NCI-H510A treated with DMSO at 0.1 percent for 48 hours (cell line): ENCODE measurements at regions not wholly inside any gene's neighbourhood (a gene's known extent, or its start where the extent isn't known, plus 50 kb on each side); places are given as distances from the start of the nearest gene placed in this dataset.
A peak's percentile ranks its signal among the peaks of the same experiment; 100 is the strongest.

ENCODE experiments used
- DNase-seq: peaks from one replicate; lab custom pipeline; 2025; lab: John Stamatoyannopoulos, UW

GRCh38 chr10:21207852-21208646, 310.9 kb upstream of the NEBL start:
- DNase-seq: no peak

DNA sequence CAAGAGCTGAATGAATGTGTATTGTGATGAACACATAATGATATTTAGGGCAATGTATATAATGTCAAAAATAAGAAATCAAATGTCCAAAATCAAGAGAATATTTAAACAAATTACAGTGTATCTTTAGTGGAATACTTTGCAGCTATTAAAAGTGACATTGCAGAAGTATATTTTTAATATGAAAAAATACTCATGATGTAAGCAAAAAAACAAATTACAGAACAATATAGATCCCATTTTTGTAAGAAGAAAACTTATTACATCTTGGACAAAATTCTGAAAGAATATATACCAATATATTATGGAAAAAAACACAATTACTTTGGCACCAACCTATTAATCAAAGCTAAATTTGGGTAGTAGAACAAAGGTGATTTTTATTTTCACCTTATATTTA, 308.2 kb upstream of the NEBL start:
- DNase-seq: no peak

DNA sequence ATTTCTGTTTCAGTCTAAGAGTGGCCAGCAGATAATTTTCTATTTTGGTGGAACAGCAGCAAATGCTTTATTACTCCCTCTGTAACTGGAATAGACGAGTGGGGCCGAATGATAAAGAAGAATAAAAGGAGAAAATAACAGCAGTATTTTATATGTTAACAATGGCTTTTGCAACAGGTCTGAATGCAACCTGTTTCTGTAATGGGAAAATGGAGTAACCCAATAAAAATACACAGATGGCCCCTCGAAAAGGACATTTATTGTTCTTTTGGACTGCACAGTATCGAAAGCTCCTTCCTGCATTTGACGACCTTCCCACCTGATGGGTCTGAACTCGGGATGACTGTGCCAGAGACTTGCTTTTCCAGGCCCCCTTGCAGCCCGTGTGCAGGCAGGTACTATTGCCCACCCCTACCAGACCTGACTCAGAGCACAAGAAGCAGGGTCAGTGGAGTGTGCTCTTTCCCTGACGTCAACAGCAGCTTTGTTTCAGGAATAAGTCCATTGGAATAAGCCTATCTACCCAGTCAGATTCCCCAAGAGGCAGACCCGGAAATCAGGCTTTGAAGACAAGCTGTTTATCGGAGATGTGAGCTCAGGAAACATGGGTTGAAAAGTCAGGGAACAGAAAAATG, 306.5 kb upstream of the NEBL start:
- DNase-seq: no peak

DNA sequence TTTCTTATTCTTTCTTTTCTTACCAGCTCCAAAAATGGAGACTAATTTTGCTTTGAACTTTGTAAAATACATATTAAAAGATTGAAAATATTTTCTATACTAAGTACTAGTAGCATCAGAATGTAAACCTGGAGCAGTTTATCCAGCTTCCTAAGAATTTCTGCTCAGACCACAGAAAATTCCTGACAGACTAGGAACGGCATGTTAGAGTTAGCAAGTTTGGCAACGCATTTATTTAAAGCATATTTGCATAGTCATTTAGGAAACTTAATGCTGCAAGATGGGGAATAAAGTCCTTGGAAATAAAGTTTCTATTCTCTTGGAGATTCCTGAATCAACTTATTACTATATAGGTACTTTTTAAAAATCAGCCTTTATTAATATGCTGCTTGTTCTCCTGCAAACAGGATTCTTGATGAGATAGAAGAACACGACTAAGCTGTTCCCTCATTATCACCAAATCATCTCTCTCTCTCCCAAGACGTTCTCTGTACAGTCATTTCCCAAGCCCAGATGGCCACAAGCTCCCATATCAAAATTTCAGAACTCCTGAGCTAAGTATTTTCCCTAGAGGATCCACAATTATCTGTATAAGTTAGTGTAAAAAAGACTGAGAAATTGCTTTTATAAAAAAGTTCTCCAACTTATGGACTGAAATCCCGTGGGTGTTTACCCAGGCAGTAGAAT, 305.8 kb upstream of the NEBL start:
- DNase-seq: no peak

DNA sequence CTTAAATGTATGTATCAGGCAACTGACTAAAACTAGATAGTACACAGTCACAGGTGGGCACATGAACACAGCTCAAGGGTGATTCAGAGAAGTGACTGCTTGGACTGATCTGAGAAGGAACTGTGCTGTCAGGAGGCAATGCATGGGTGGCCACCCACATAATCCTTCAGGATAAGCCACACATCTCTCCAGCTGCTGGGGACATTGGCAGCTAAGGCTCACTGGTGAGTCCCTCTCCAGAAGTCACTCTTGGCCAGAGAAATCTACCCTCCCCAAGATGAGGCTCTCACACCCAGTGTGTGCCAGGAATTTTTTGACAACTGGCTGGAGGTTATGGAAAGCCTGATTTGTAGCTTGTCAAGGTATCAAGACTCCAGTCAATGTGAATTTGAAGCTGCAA, 302.4 kb upstream of the NEBL start:
- DNase-seq: no peak

DNA sequence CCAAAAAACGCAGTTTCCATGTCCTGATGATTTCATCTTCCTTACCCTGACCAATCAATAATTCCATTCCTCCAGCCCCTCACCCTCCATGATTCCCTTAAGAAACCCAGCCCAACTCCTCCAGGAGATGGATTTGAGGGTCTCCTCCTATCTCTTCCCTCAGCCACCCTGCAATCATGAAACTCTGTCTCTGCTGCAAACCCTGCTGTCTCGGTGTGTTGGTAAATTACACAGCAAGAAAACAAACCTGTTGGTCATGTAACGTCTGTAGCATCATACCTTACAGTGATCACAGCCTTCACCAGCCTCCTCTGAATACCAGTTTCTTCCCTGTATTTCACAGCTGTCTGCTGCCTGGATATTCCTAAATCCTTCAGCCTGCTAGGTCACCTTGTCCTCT, 300.7 kb upstream of the NEBL start:
- no peak for DNase-seq

DNA sequence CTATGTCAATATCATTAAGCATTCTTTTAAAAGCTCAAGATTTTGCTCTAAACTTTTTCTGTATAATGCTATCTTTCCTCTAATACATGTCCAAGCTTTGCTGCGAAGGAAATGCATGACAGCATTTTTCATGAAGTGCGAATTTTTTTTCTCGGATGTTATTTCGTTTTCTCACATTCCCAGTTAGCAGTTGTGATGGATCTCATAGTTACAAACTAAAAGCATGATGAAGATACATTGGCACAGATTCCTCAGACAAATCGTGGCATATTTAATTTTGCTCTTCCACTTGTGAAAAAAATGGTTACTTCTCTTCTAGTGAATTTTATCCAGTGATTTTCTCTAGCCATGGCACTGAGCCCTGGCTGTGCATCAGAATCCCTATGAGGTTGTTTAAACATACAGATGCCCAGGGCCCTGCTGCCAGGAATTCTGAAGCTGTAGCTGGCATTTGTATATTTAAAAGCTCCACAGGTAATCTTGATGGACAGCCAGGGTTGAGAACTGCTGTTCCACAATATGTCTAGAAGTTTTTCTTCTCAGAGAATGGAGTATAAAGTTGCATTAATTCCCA, 299.8 kb upstream of the NEBL start:
- no peak for DNase-seq

GRCh38 chr10:21195252-21195651, 298.1 kb upstream of the NEBL start:
- peak; percentile 48 for DNase-seq

DNA sequence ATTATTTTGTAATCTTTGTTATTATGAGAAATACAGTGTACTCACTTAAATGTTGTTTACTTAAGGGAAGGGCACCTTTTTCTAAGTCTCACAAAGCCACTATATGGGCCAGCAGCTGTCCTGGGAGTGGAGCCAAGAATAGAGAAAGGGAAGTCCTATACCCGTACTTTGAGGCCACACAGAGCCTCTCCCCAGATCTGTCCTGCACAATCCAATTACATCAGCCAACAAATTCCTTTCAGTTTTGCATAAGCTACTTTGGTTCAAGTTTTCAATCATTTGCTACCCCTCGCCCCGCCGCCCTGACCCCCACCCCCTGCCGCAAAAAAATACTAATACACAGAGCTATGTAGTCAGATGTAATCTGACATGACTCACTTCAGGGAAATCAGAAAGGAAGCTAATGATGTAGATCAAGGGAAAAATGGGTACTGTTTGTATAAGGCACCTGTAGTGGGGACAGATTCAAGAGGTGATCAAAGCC, 297.4 kb upstream of the NEBL start:
- DNase-seq: peak; percentile 17

GRCh38 chr10:21193196-21193595, 296.1 kb upstream of the NEBL start:
- DNase-seq: no peak

DNA sequence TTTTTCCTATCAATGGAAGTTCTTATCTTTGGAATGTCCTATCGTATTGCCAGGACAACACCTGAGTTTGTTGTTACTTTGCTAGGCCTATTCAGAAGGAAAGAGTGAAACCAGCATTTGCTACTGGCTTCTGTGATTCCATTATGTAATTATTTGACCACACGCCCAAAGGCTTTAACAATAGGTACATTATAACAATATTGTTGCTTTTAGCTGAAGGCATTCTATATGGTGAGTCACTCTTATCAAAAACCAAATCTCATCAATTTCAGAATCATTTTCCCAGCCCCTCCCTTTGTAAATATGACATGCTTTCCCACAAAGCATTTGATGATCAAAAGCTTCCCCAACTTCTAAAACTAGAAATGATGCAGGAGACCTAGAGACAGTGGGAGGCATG, 294.4 kb upstream of the NEBL start:
- DNase-seq: no peak

- no peak for DNase-seq
These were observed 287.9 kb upstream of the NEBL start for GRCh38 chr10:21184984-21185383.

DNA sequence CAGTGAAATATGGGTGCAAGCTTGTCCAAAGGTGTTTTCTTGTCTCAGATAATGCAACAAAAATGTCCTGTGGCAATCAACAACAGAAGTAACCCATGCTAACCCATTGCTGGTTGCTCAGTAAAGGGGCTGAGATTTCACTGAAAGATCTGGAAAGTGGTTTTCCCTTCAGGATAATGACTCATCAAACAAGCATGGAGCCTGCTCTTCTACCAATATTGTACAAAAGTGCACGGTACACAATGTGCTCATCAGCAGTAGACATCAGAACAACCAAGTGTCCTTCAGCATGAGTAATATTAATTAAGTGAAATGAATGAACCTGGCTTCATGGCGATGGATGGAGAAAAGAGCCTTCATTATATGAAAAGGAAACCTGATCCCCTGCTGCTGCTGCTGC, 287.1 kb upstream of the NEBL start:
- DNase-seq: peak; percentile 18

DNA sequence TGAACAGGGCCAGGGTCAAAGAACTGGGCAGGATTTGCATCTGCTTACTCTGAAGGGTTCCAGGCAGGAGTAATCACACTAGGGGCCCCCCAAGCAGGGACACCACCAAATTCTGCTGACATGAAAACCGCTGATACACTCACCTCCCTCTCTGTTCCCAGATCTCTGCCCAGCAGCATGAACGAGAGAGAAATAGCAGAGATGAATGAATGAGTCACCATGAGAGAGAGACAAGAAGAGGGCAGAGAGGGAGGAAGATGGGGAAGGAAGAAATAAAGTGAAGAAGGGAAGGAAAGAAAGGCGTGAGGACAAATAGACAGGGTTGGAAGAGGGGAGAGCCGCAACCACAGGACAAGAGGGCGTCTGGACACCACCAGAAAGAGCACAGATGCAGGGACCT, 285.9 kb upstream of the NEBL start:
- no peak for DNase-seq

- DNase-seq: no peak
These were observed 284.3 kb upstream of the NEBL start for GRCh38 chr10:21181451-21181850.

- no peak for DNase-seq
These were observed 283.5 kb upstream of the NEBL start for GRCh38 chr10:21180604-21181003.

DNA sequence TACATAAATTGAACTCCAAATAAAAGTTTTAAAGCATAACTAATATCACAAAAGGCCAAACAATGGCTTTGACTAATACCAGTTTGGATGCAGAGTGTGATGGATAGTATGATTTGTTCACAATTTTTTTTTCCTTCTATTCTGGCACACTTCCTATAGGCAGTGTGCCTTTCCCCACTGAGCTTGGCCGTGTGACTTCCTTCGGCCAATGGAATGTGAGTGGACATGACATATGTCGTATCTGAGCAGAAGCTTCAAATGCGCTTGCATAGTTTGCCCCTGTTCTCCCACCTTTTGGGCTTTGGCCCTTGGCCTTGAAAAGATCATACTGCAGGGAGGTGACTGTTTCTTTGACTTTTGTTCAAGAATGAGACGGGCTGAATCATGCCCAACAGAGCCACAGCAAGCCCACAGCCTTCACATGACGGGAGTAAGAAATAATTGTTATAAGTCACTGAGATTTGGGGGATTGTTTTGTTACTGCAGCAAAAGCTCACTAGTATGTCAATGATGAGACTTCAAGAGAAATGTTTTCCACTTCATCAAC, 279.9 kb upstream of the NEBL start:
- DNase-seq: no peak

GRCh38 chr10:21175797-21176196, 278.7 kb upstream of the NEBL start:
- DNase-seq: no peak

GRCh38 chr10:21174715-21175495, 277.8 kb upstream of the NEBL start:
- peak; percentile 32 for DNase-seq

DNA sequence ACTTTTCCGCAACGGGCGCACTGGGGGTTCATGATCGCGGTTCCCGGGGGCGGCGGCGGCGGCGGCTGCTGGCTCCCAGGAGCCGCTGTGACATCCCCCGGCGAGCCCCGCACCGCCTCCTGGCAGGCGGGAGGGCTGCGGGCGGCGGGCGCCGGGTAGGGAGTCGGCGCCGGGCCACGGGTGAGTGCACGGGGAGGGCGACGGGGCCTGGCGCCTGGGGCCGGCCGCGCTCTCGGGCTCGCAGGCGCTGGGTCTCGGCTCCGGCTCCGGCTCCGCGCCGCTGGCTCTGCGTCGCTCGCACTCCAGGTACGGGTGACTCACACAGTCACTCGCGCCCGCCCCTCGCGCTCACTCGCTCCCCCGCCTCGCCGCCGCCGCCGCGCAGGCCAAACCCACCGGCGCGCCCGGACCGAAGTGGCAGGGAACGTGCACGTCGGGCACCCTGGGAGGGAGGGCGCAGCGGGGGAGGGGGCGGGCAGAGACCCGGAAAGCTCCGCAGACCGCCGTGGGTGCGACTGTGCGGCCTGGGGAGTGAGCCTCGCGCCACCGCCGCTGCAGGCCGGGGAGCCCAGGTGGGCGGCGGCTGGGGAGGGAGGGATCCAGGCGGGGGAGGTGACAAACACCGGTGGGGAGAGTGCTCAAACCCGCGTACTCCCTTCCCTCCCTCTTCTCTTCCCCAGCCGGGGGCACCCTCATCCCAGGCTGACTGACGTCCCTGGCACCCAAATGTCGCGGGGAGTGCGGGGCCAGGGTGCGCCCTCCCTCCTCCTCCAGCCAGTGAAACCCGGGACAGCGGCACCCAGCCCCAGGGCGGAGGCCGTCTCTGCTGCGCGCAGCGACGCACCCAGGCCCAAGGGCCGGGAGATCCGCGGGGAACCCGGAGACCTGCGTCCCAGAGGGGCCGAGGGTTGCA, 276.9 kb upstream of the NEBL start:
- DNase-seq: peak; percentile 71
